GM18858 (cell line): ENCODE measurements at regions not wholly inside any gene's neighbourhood (a gene's known extent, or its start where the extent isn't known, plus 50 kb on each side); places are given as distances from the start of the nearest gene placed in this dataset.
"Not testable (repeated sequence)": the region's sequence is repeated elsewhere in the genome, so short reads cannot be mapped to it uniquely, and the experiment has no call there.

Experiments used
- ATAC-seq: cut with Tn5 transposase; IDR thresholded peaks from one replicate; pipeline ENCODE4 v1.9.1; 2021; ENCODE audit not compliant: unreplicated experiment

- no peak for ATAC-seq
Observed at GRCh38 chr4:159632031-159632430, 529.2 kb downstream of the RAPGEF2 start.

GRCh38 chr4:159639671-159640323, 536.9 kb downstream of the RAPGEF2 start:
- ATAC-seq = no peak

GRCh38 chr4:159649237-159649636, 546.4 kb downstream of the RAPGEF2 start:
- no peak for ATAC-seq

DNA sequence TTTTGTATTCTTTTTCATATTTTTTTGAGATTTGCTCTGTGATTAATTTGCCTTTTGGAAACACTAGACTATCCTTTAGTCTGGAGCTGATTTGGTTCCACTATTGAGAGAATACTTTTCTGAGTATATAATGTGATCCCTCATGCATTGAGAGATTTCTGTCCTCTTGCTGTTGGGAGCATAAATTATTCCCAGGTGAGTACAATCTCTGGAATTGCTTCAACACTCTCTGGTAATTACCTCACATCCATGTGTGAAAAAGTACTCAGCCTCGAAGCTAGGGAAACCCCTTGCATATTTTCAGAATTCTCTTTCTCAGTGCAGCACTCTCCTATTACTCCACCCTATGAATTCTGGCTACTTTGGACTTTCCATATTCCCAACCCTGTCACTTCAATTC, 550.0 kb downstream of the RAPGEF2 start:
- ATAC-seq = no peak

DNA sequence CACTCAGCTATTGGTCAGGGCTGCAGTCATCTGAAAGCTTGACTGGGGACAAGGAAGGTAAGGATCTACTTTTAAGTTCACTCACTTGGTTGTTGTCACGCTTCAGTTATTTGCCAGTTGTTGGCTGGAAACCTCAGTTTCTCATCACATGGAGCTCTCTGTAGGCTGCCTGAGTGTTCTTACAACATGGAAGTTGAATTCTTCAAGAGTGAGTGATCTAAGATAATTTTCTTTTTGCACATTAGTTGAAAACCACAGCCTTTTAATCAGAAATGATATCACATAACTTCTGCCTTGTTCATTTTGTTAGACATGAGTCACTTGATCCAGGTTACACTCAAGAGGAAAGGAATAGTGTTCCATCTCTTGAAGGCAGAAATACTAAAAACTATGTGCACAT, 552.7 kb downstream of the RAPGEF2 start:
- no peak for ATAC-seq

- ATAC-seq = no peak
Observed at GRCh38 chr4:159669094-159669493, 566.2 kb downstream of the RAPGEF2 start.

DNA sequence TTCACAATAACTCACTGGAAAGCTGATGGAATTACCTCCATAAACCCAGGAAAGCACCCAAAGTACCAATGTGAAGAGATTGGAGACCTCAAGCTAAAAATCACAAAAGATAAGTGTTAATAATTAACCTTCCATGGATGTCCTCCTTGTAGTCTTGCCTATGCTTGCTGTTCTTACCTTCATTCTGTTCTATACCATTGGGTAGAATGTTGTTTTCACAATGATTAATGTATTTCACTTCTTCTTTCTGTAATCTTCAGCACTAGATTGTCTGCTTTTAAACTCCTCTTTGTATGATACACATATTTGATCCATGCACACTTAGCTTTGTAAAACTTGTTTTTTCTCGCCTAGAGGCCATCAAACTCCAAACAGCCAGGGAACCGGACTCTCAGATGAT, 570.3 kb downstream of the RAPGEF2 start:
- no peak for ATAC-seq

- ATAC-seq = no peak
Observed at GRCh38 chr4:159674241-159674640, 571.4 kb downstream of the RAPGEF2 start.

GRCh38 chr4:159677521-159677920, 574.6 kb downstream of the RAPGEF2 start:
- no peak for ATAC-seq

- ATAC-seq = no peak
Observed at GRCh38 chr4:159682996-159683395, 580.1 kb downstream of the RAPGEF2 start.

GRCh38 chr4:159684061-159684460, 581.2 kb downstream of the RAPGEF2 start:
- ATAC-seq = no peak

- ATAC-seq = no peak
Observed at GRCh38 chr4:159685340-159686092, 582.6 kb downstream of the RAPGEF2 start.

- no peak for ATAC-seq
Observed at GRCh38 chr4:159689526-159689925, 586.6 kb downstream of the RAPGEF2 start.

GRCh38 chr4:159697322-159698283, 594.7 kb downstream of the RAPGEF2 start:
- ATAC-seq = no peak

GRCh38 chr4:159698336-159698735, 595.5 kb downstream of the RAPGEF2 start:
- ATAC-seq = no peak

GRCh38 chr4:159702200-159702599, 599.3 kb downstream of the RAPGEF2 start:
- no peak for ATAC-seq

DNA sequence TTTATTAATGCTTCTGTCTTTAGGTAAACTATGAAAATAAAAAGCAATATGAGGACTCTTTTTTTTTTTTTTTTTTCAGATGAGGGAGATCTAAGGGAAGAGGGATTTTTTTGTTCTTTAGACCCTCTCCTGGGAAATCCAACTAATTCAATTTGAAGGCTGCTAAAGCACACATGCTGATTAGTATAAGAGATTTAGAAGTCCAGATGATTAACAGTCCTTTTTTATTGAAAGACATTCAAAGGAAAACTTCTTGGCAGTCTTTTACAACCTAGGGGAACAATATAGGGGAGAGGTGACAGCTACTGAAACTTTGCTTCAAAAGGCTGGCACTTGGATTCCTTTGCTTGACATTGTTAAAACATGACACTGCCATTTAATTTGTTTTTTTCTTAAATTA, 602.5 kb downstream of the RAPGEF2 start:
- ATAC-seq = no peak

DNA sequence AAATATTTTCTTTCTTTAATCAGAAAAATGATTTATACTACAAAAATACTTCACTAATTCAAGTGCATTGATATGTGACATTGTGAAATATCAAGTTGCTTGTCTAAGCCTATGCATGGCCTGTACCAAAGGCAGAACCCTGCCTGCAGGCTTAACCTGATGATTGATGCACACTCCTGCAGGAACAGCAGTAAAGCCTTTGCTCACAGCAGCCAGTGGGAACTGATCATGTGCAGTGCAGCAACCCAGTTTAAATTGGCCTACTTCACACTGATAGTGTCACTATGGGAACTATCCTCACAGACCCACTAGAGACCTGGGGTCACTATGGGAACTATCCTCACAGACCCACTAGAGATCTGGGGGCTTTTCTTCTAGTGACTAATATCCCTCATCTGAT, 603.8 kb downstream of the RAPGEF2 start:
- no peak for ATAC-seq

GRCh38 chr4:159715180-159715579, 612.3 kb downstream of the RAPGEF2 start:
- ATAC-seq = not testable (repeated sequence)

DNA sequence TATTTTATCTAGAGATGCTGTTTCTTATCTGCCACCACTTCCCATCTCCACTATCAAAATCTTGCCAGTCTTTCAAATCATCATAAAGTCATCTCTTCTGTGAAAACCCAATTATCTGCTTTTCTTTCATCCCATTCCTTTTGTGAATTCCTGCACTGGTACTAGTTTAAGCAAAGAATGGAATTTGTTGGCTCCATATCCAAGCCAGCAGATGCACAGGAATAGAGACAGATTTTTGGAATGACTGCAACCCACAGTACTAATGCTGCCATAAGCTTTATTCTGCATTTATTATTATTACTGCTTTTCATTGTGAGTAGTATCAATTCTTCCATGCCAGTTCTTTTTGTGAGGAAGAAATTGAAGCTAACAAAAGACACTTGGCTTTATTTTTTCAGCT, 616.7 kb downstream of the RAPGEF2 start:
- no peak for ATAC-seq

DNA sequence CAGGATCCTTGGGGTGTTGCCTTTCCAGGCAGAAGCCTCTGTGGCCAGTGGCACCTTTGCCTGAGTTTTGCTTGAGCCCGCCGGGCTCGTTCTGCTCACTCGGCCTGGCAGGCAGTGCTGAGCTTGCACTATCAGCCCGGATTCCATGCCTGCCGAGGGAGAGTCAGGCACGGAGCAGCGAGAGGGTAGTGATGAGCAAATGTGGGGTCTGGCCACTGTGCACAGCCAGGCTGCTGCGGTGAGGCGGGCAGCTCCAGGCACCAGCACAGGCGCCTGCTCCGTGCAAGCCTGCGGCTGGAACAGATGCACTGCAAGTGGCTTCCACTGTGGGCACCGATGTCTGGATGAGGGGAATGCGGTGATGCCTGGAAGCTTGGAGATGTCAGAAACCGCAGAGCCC, 619.2 kb downstream of the RAPGEF2 start:
- ATAC-seq = no peak

GRCh38 chr4:159722918-159723317, 620.0 kb downstream of the RAPGEF2 start:
- ATAC-seq = no peak
